ENCODE measurements at regions not wholly inside any gene's neighbourhood (a gene's known extent, or its start where the extent isn't known, plus 50 kb on each side); places are given as distances from the start of the nearest gene placed in this dataset.

DNA sequence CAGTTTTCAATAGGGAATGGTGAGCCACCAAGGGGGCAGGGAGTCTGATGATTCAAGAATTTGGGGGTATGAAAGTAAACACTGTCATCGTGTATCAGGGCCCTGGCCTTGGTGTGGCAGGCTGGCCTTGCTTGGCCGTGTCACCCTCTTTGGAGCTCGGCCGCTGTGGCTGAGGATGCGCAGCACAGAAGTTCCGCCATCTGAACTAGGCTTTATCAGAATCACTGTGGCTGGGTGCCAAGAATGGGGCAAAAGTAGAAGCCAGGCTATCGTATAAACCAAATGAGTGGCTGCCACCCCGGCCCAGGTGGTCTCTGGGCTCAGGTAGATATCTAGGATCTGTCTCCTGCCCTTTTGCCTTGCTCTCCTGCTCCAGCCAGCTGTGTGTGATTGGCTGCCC lies 137.4 kb downstream of the PAPOLA start:
- Histone ChIP-seq H3K9me3 (ENCODE audit: control insufficient read depth, low read length) (no peaks in the 10 kb centered on the region), H3K4me1 (ENCODE audit: control insufficient read depth, insufficient read depth, low read length) (no peaks in the 10 kb centered on the region), H3K4me3 (ENCODE audit: low read length) (no peak overlapping the region), H3K27me3 (ENCODE audit: control insufficient read depth, insufficient read depth) (no peaks in the 10 kb centered on the region), H3K27ac (ENCODE audit: low read length) (no peak overlapping the region)
- 74% methylated on average over 8 of the region's 8 CpGs for WGBS
- intact Hi-C loops (cut with DNase I), result no loop called here
- DNase-seq, result no peak
- no peak for ATAC-seq

- 81% methylated on average over 5 of the region's 5 CpGs for WGBS
- Histone ChIP-seq H3K4me3 (ENCODE audit: low read length) (no peak overlapping the region), H3K27me3 (ENCODE audit: control insufficient read depth, insufficient read depth) (no peaks in the 10 kb centered on the region), H3K27ac (ENCODE audit: low read length) (no peak overlapping the region), H3K9me3 (ENCODE audit: control insufficient read depth, low read length) (peaks cover 1% of the 10 kb centered on the region), H3K4me1 (ENCODE audit: control insufficient read depth, insufficient read depth, low read length) (no peaks in the 10 kb centered on the region)
- DNase-seq, result no peak
- intact Hi-C loops (cut with DNase I), result no loop called here
- peak in 1 of 2 donors; percentile 26 for ATAC-seq
These were observed 146.5 kb downstream of the PAPOLA start for GRCh38 chr14:96648506-96649326.

- intact Hi-C loops (cut with DNase I), result no loop called here
- Histone ChIP-seq H3K4me3 (ENCODE audit: low read length) (no peak overlapping the region), H3K4me1 (ENCODE audit: control insufficient read depth, insufficient read depth, low read length) (no peaks in the 10 kb centered on the region), H3K9me3 (ENCODE audit: control insufficient read depth, low read length) (peaks cover 1% of the 10 kb centered on the region), H3K27ac (ENCODE audit: low read length) (no peak overlapping the region), H3K27me3 (ENCODE audit: control insufficient read depth, insufficient read depth) (no peaks in the 10 kb centered on the region)
- no peak for DNase-seq
- 67% methylated on average over 2 of the region's 2 CpGs for WGBS
- ATAC-seq, result no peak
These were observed 147.1 kb downstream of the PAPOLA start for GRCh38 chr14:96649327-96649601.

GRCh38 chr14:96653597-96653996 lies 143.6 kb upstream of the VRK1 start:
- no peak for ATAC-seq
- no peak overlapping the region for H3K4me3 ChIP-seq (ENCODE audit: low read length)
- WGBS, result 93% methylated on average over 8 of the region's 8 CpGs
- no peak for DNase-seq
- H3K27me3 ChIP-seq (ENCODE audit: control insufficient read depth, insufficient read depth), result no peaks in the 10 kb centered on the region
- intact Hi-C loops (cut with DNase I), result no loop called here
- no peak overlapping the region for H3K27ac ChIP-seq (ENCODE audit: low read length)
- H3K4me1 ChIP-seq (ENCODE audit: control insufficient read depth, insufficient read depth, low read length), result no peaks in the 10 kb centered on the region
- peaks cover 1% of the 10 kb centered on the region for H3K9me3 ChIP-seq (ENCODE audit: control insufficient read depth, low read length)

- Histone ChIP-seq H3K9me3 (ENCODE audit: control insufficient read depth, low read length) (no peaks in the 10 kb centered on the region), H3K4me1 (ENCODE audit: control insufficient read depth, insufficient read depth, low read length) (no peaks in the 10 kb centered on the region), H3K27me3 (ENCODE audit: control insufficient read depth, insufficient read depth) (no peaks in the 10 kb centered on the region), H3K27ac (ENCODE audit: low read length) (no peak overlapping the region), H3K4me3 (ENCODE audit: low read length) (no peak overlapping the region)
- ATAC-seq (no peak), DNase-seq (no peak)
- 70% methylated on average over 4 of the region's 4 CpGs for WGBS
- intact Hi-C loops (cut with DNase I), result no loop called here
These were observed 138.6 kb upstream of the VRK1 start for GRCh38 chr14:96658611-96659010.

DNA sequence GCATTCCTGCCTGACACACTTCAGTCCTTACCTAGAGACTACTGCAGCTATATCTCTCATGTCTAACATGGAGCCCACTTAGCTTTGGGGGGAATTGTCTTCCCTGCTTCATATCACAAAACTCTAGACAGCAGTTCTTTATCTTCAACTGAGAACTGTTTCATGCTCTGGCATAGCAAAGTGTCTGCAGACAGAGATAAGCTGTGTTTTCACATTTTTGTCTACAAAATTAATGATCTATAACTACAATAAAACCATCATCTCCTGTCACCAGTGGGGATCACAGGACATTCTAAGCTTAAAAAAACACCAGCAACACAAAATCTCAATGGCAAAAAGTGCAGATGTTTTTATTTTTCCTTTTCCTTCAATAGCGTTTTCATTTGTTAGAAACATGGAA lies 137.1 kb upstream of the VRK1 start:
- DNase-seq, result no peak
- ATAC-seq, result no peak
- H3K9me3 ChIP-seq (ENCODE audit: control insufficient read depth, low read length), result no peaks in the 10 kb centered on the region
- H3K4me1 ChIP-seq (ENCODE audit: control insufficient read depth, insufficient read depth, low read length), result no peaks in the 10 kb centered on the region
- WGBS, result 25% methylated on average over 1 of the region's 1 CpG
- intact Hi-C loops (cut with DNase I), result no loop called here
- H3K27ac ChIP-seq (ENCODE audit: low read length), result no peak overlapping the region
- no peaks in the 10 kb centered on the region for H3K27me3 ChIP-seq (ENCODE audit: control insufficient read depth, insufficient read depth)
- H3K4me3 ChIP-seq (ENCODE audit: low read length), result no peak overlapping the region

DNA sequence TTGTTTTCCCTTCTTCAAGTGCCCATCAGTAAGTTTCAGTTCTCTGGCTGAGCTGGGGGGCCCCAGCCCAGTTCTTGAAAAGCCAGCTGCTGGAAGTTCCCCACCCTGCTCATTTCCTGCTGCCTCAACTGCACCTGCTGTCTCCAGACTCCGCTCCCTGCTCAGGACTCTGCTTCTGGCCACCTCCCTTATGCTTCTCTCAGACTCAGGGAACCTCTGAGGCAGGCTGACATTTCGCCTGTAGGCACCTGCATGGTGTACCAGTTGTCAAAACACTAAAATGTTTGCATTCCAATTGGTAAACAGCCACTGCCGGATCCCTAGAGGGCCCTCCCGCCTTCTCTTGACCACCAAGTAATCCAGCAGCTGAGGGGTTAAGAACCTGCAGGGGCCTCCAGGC lies 136.5 kb upstream of the VRK1 start:
- intact Hi-C loops (cut with DNase I), result no loop called here
- no peak for ATAC-seq
- Histone ChIP-seq H3K4me1 (ENCODE audit: control insufficient read depth, insufficient read depth, low read length) (no peaks in the 10 kb centered on the region), H3K9me3 (ENCODE audit: control insufficient read depth, low read length) (no peaks in the 10 kb centered on the region), H3K27me3 (ENCODE audit: control insufficient read depth, insufficient read depth) (no peaks in the 10 kb centered on the region), H3K4me3 (ENCODE audit: low read length) (no peak overlapping the region), H3K27ac (ENCODE audit: low read length) (no peak overlapping the region)
- DNase-seq, result no peak
- 56% methylated on average over 4 of the region's 4 CpGs for WGBS

DNA sequence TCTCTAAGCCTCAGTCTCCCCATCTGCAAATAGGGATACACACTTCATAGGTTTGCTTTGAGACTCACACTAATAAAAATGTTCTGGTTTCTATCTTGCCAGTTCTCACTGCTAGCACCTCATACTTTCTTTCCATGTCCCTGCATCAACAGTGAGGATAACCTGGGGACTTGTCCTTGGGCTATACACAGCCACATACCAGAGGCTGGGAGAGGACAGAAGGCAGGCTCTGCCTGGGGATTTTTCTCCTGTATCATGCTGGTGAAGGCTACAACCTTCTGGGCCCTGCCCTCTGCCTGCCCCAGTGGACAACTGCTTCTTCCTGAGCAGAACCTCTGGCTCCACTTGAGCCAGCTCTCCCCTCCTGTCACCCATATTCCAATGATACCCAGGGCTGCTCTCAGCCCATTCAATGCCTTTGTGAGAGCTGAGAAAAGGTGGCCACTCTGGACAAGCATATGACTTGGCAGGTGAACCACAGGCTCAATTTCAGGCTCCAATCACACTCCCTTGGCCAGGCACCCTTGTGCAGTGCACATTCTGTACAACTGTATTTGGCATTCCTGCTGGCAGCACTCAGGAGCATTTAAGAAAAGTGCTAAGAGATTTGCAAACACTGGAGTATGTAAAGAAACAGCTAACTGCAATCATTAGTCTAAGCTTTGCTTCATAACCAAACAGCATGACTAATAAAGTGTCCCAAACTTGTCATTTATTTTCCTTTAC lies 135.8 kb upstream of the VRK1 start:
- ATAC-seq (no peak), DNase-seq (no peak)
- no peaks in the 10 kb centered on the region for H3K27me3 ChIP-seq (ENCODE audit: control insufficient read depth, insufficient read depth)
- intact Hi-C loops (cut with DNase I), result no loop called here
- no peaks in the 10 kb centered on the region for H3K4me1 ChIP-seq (ENCODE audit: control insufficient read depth, insufficient read depth, low read length)
- H3K4me3 ChIP-seq (ENCODE audit: low read length), result no peak overlapping the region
- H3K27ac ChIP-seq (ENCODE audit: low read length), result no peak overlapping the region
- no peaks in the 10 kb centered on the region for H3K9me3 ChIP-seq (ENCODE audit: control insufficient read depth, low read length)

- intact Hi-C loops (cut with DNase I), result no loop called here
- DNase-seq (no peak), ATAC-seq (no peak)
- Histone ChIP-seq H3K4me1 (ENCODE audit: control insufficient read depth, insufficient read depth, low read length) (no peaks in the 10 kb centered on the region), H3K27me3 (ENCODE audit: control insufficient read depth, insufficient read depth) (no peaks in the 10 kb centered on the region), H3K9me3 (ENCODE audit: control insufficient read depth, low read length) (no peaks in the 10 kb centered on the region), H3K27ac (ENCODE audit: low read length) (no peak overlapping the region), H3K4me3 (ENCODE audit: low read length) (no peak overlapping the region)
- 80% methylated on average over 15 of the region's 15 CpGs for WGBS
These were observed 134.8 kb upstream of the VRK1 start for GRCh38 chr14:96662116-96662970.

- no peak for DNase-seq
- H3K27ac ChIP-seq (ENCODE audit: low read length), result no peak overlapping the region
- H3K4me3 ChIP-seq (ENCODE audit: low read length), result no peak overlapping the region
- H3K27me3 ChIP-seq (ENCODE audit: control insufficient read depth, insufficient read depth), result no peaks in the 10 kb centered on the region
- no peak for ATAC-seq
- intact Hi-C loops (cut with DNase I), result no loop called here
- WGBS, result 88% methylated on average over 19 of the region's 19 CpGs
- no peaks in the 10 kb centered on the region for H3K9me3 ChIP-seq (ENCODE audit: control insufficient read depth, low read length)
- no peaks in the 10 kb centered on the region for H3K4me1 ChIP-seq (ENCODE audit: control insufficient read depth, insufficient read depth, low read length)
These were observed 134.1 kb upstream of the VRK1 start for GRCh38 chr14:96663076-96663475.

GRCh38 chr14:96663491-96664067 lies 133.6 kb upstream of the VRK1 start:
- no peak for DNase-seq
- H3K27me3 ChIP-seq (ENCODE audit: control insufficient read depth, insufficient read depth), result no peaks in the 10 kb centered on the region
- H3K27ac ChIP-seq (ENCODE audit: low read length), result no peak overlapping the region
- H3K9me3 ChIP-seq (ENCODE audit: control insufficient read depth, low read length), result no peaks in the 10 kb centered on the region
- ATAC-seq, result no peak
- WGBS, result 80% methylated on average over 10 of the region's 10 CpGs
- no peak overlapping the region for H3K4me3 ChIP-seq (ENCODE audit: low read length)
- intact Hi-C loops (cut with DNase I), result no loop called here
- H3K4me1 ChIP-seq (ENCODE audit: control insufficient read depth, insufficient read depth, low read length), result no peaks in the 10 kb centered on the region

Measured in right cardiac atrium (tissue), 5 donors.